GM10248 (cell line): ENCODE measurements at regions not wholly inside any gene's neighbourhood (a gene's known extent, or its start where the extent isn't known, plus 50 kb on each side); places are given as distances from the start of the nearest gene placed in this dataset.

Experiments
- CTCF ChIA-PET: fragments of 300-600 bp; sonication (Branson Sonifier 250); formaldehyde crosslinking; extraction: SDS; loops from one replicate; lab custom pipeline; 2021; ENCODE audit warnings: antibody characterized with exemption; lab: Yijun Ruan, JAX
- POLR2A ChIA-PET: fragments of 350-650 bp; sonication (Branson Sonifier 250); formaldehyde crosslinking; extraction: SDS; loops from one replicate; lab custom pipeline; 2020; ENCODE audit warnings: antibody characterized with exemption; lab: Yijun Ruan, JAX
- DNase-seq: peaks from one replicate; pipeline ENCODE4 v3.0.0; 2012; ENCODE audit errors: extremely low spot score
- TF ChIP-seq, protein P1 (sequence below): IDR thresholded peaks from 2 replicates; pipeline ENCODE4 v1.5.1; 2012; ENCODE audit warnings: mild to moderate bottlenecking, low read depth; ENCODE audit errors: extremely low read depth, missing control alignments, control extremely low read depth

GRCh38 chr11:70603756-70604211 lies 205.5 kb downstream of the CTTN start:
- DNase-seq = no peak
- ChIA-PET POLR2A (no interaction called here), CTCF (no interaction called here)
- TF ChIP-seq, protein P1, sequence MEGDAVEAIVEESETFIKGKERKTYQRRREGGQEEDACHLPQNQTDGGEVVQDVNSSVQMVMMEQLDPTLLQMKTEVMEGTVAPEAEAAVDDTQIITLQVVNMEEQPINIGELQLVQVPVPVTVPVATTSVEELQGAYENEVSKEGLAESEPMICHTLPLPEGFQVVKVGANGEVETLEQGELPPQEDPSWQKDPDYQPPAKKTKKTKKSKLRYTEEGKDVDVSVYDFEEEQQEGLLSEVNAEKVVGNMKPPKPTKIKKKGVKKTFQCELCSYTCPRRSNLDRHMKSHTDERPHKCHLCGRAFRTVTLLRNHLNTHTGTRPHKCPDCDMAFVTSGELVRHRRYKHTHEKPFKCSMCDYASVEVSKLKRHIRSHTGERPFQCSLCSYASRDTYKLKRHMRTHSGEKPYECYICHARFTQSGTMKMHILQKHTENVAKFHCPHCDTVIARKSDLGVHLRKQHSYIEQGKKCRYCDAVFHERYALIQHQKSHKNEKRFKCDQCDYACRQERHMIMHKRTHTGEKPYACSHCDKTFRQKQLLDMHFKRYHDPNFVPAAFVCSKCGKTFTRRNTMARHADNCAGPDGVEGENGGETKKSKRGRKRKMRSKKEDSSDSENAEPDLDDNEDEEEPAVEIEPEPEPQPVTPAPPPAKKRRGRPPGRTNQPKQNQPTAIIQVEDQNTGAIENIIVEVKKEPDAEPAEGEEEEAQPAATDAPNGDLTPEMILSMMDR = no peak

GRCh38 chr11:70604221-70604620 lies 205.9 kb downstream of the CTTN start:
- ChIA-PET POLR2A (no interaction called here), CTCF (no interaction called here)
- no peak for DNase-seq
- TF ChIP-seq, protein P1 = no peak

- TF ChIP-seq, protein P1 = no peak
- CTCF ChIA-PET = no interaction called here
- no peak for DNase-seq
- POLR2A ChIA-PET = no interaction called here
These were observed 206.5 kb downstream of the CTTN start for GRCh38 chr11:70604630-70605467.

DNA sequence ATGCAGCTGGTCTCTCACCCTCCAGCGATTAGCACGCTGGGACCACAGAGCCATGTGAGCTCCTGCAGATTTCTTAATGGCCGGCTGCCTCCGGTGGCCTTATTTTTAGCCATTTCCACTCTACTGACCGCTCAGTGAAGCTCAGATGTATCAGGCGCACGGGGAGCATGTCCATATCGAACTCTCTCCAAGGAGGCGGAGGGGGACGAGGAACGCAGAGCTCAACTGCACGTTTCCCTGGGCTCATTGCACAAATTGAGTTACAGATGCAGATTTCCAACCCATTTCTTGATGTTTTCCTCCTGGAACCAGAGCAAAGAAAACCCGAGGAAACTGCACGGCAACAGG lies 207.1 kb downstream of the CTTN start:
- TF ChIP-seq, protein P1 = no peak
- ChIA-PET POLR2A (no interaction called here), CTCF (no interaction called here)
- no peak for DNase-seq

- POLR2A ChIA-PET = no interaction called here
- CTCF ChIA-PET = no interaction called here
- TF ChIP-seq, protein P1 = no peak
- DNase-seq = no peak
These were observed 207.5 kb downstream of the CTTN start for GRCh38 chr11:70605846-70606245.

DNA sequence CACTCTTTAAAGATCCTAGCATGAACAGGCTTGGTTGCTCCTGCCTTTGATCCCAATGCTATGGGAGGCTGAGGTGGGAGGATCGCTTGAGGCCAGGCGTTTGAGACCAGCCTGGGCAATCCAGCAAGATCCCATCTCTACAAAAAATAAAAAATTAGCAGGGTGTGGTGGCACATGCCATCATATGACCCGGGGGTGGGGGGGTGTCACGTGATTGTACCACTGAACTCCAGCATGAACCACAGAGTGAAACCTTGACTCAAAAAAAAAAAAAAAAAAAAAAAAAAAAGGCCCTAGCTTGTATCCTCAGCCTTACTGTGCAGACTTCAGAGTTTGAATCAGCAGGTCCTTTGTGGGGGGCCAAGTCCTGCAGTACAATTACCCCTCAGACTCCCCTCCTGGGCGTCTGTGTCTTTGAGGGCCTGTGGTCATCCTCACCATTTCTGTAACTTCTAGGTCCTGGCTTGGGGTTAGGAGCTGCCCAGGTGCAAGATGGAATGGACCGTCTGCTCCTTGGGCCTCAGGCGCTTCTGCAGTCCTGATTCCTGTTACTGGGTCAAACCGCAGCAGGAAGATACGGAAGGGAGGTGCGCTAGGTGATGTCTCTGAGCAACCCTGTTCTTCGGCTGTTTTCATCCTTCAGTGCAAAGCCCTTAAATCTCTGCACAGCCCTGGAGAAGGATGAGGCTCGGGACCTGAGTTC lies 208.1 kb downstream of the CTTN start:
- DNase-seq = no peak
- TF ChIP-seq, protein P1 = no peak
- POLR2A ChIA-PET = no interaction called here
- CTCF ChIA-PET = no interaction called here
